Astrocyte (in vitro differentiated cells and primary cell): ENCODE measurements at regions not wholly inside any gene's neighbourhood (a gene's known extent, or its start where the extent isn't known, plus 50 kb on each side); places are given as distances from the start of the nearest gene placed in this dataset.
A peak's percentile ranks its signal among the peaks of the same experiment; 100 is the strongest.

Experiments
- DNase-seq: peaks from one replicate; pipeline ENCODE4 v3.0.0-alpha.2; 2010; ENCODE audit warnings: low read depth
- FAIRE-seq: peaks from 2 replicates; lab custom pipeline; 2011; peaks lifted over from hg19 to GRCh38; lab: Jason Lieb, UNC
- H2AFZ ChIP-seq: 2 replicates; pipeline ENCODE4 v1.6.0; 2012; ENCODE audit warnings: low read depth, low read length, inconsistent platforms
- H3K27ac ChIP-seq: 2 replicates; pipeline ENCODE4 v1.5.1; 2011; ENCODE audit warnings: low read depth, low read length, inconsistent platforms
- H3K27me3 ChIP-seq: 2 replicates; pipeline ENCODE4 v1.6.0; 2011; ENCODE audit warnings: low read length, inconsistent platforms; ENCODE audit not compliant: insufficient read depth
- H3K36me3 ChIP-seq: 2 replicates; pipeline ENCODE4 v1.5.1; 2011; ENCODE audit warnings: low read length, inconsistent platforms; ENCODE audit not compliant: insufficient read depth
- H3K4me1 ChIP-seq: 2 replicates; pipeline ENCODE4 v1.5.1; 2011; ENCODE audit warnings: low read length, inconsistent platforms; ENCODE audit not compliant: insufficient read depth
- H3K4me2 ChIP-seq: 2 replicates; pipeline ENCODE4 v1.6.0; 2012; ENCODE audit warnings: low read length, inconsistent platforms
- H3K4me3 ChIP-seq: 2 replicates; pipeline ENCODE4 v1.5.1; 2011; ENCODE audit warnings: low read depth, mild to moderate bottlenecking, low read length, inconsistent platforms; ENCODE audit not compliant: insufficient read depth
- H3K79me2 ChIP-seq: 2 replicates; pipeline ENCODE4 v1.6.0; 2012; ENCODE audit warnings: mild to moderate bottlenecking, low read length, inconsistent platforms; ENCODE audit not compliant: insufficient read depth
- H3K9ac ChIP-seq: 2 replicates; pipeline ENCODE4 v1.6.0; 2012; ENCODE audit warnings: mild to moderate bottlenecking, low read length, inconsistent platforms
- H3K9me3 ChIP-seq: 2 replicates; pipeline ENCODE4 v1.5.1; 2012; ENCODE audit warnings: low read depth, mild to moderate bottlenecking, low read length, inconsistent platforms; ENCODE audit not compliant: insufficient read depth
- H4K20me1 ChIP-seq: 2 replicates; pipeline ENCODE4 v1.6.0; 2012; ENCODE audit warnings: low read length, inconsistent platforms; ENCODE audit not compliant: insufficient read depth
- H3K27ac Mint-ChIP-seq: one replicate; pipeline ENCODE4 v1.8.0; 2021; ENCODE audit warnings: mild to moderate bottlenecking, mixed read lengths; ENCODE audit not compliant: unreplicated experiment
- H3K27me3 Mint-ChIP-seq: one replicate; pipeline ENCODE4 v1.8.0; 2021; ENCODE audit warnings: low read depth, mixed read lengths; ENCODE audit not compliant: unreplicated experiment
- H3K36me3 Mint-ChIP-seq: one replicate; pipeline ENCODE4 v1.8.0; 2021; ENCODE audit warnings: low read depth, mixed read lengths; ENCODE audit not compliant: unreplicated experiment
- H3K4me1 Mint-ChIP-seq: one replicate; pipeline ENCODE4 v1.8.0; 2021; ENCODE audit warnings: low read depth, mixed read lengths; ENCODE audit not compliant: unreplicated experiment
- H3K4me3 Mint-ChIP-seq: one replicate; pipeline ENCODE4 v1.8.0; 2021; ENCODE audit warnings: mild to moderate bottlenecking, moderate library complexity, mixed read lengths; ENCODE audit not compliant: unreplicated experiment
- H3K9me3 Mint-ChIP-seq: one replicate; pipeline ENCODE4 v1.8.0; 2021; ENCODE audit warnings: mild to moderate bottlenecking, mixed read lengths; ENCODE audit not compliant: unreplicated experiment
- CTCF ChIP-seq: IDR thresholded peaks from 2 replicates; pipeline ENCODE4 v1.5.1; 2011; ENCODE audit warnings: low read depth, mild to moderate bottlenecking, inconsistent platforms, low read length, moderate library complexity; ENCODE audit not compliant: insufficient read depth
- EZH2 ChIP-seq: IDR thresholded peaks from 2 replicates; pipeline ENCODE4 v1.6.1; 2012; ENCODE audit warnings: mild to moderate bottlenecking, low read length, inconsistent platforms; ENCODE audit not compliant: insufficient read depth

GRCh38 chr1:83509301-83509781 is 489.6 kb downstream of the TTLL7 start:
- TF ChIP-seq CTCF (no peak), EZH2 (no peak)
- Histone ChIP-seq H3K79me2 (no peaks in the 10 kb centered on the region), H3K4me2 (no peak overlapping the region), H2AFZ (no peak overlapping the region), H3K9ac (no peak overlapping the region), H3K27me3 (no peaks in the 10 kb centered on the region), H3K36me3 (no peaks in the 10 kb centered on the region), H3K9me3 (no peaks in the 10 kb centered on the region), H3K27ac (no peak overlapping the region), H3K4me1 (no peaks in the 10 kb centered on the region), H4K20me1 (no peaks in the 10 kb centered on the region), H3K4me3 (no peak overlapping the region)
- H3K27me3 Mint-ChIP-seq, result no peaks in the 10 kb centered on the region
- H3K4me1 Mint-ChIP-seq, result peaks cover 16% of the 10 kb centered on the region
- no peaks in the 10 kb centered on the region for H3K9me3 Mint-ChIP-seq
- H3K36me3 Mint-ChIP-seq, result no peaks in the 10 kb centered on the region
- DNase-seq (no peak), FAIRE-seq (no peak)
- no peak overlapping the region for H3K4me3 Mint-ChIP-seq
- no peak overlapping the region for H3K27ac Mint-ChIP-seq

GRCh38 chr1:83508485-83509151 is 490.3 kb downstream of the TTLL7 start:
- Mint-ChIP-seq H3K4me1 (peaks cover 16% of the 10 kb centered on the region), H3K36me3 (no peaks in the 10 kb centered on the region), H3K9me3 (no peaks in the 10 kb centered on the region), H3K27me3 (no peaks in the 10 kb centered on the region), H3K4me3 (no peak overlapping the region), H3K27ac (peak overlapping the region; percentile 36)
- H3K27me3 ChIP-seq, result no peaks in the 10 kb centered on the region
- no peak overlapping the region for H3K9ac ChIP-seq
- H4K20me1 ChIP-seq, result no peaks in the 10 kb centered on the region
- no peaks in the 10 kb centered on the region for H3K79me2 ChIP-seq
- no peaks in the 10 kb centered on the region for H3K9me3 ChIP-seq
- peak overlapping the region; percentile 41 for H3K4me2 ChIP-seq
- H3K4me3 ChIP-seq, result no peak overlapping the region
- DNase-seq (peak; percentile 29), FAIRE-seq (no peak)
- H3K27ac ChIP-seq, result no peak overlapping the region
- TF ChIP-seq CTCF (no peak), EZH2 (no peak)
- H2AFZ ChIP-seq, result no peak overlapping the region
- no peaks in the 10 kb centered on the region for H3K36me3 ChIP-seq
- H3K4me1 ChIP-seq, result no peaks in the 10 kb centered on the region

- Histone ChIP-seq H3K9me3 (no peaks in the 10 kb centered on the region), H3K4me2 (no peak overlapping the region), H2AFZ (no peak overlapping the region), H3K79me2 (no peaks in the 10 kb centered on the region), H3K4me3 (no peak overlapping the region), H4K20me1 (no peaks in the 10 kb centered on the region), H3K4me1 (no peaks in the 10 kb centered on the region), H3K9ac (no peak overlapping the region), H3K27me3 (no peaks in the 10 kb centered on the region), H3K27ac (no peak overlapping the region), H3K36me3 (no peaks in the 10 kb centered on the region)
- DNase-seq (no peak), FAIRE-seq (no peak)
- no peaks in the 10 kb centered on the region for H3K27me3 Mint-ChIP-seq
- peak overlapping the region; percentile 12 for H3K4me3 Mint-ChIP-seq
- no peaks in the 10 kb centered on the region for H3K36me3 Mint-ChIP-seq
- peaks cover 16% of the 10 kb centered on the region for H3K4me1 Mint-ChIP-seq
- H3K27ac Mint-ChIP-seq, result no peak overlapping the region
- H3K9me3 Mint-ChIP-seq, result no peaks in the 10 kb centered on the region
- TF ChIP-seq EZH2 (no peak), CTCF (no peak)
Observed at GRCh38 chr1:83505148-83505547, 493.8 kb downstream of the TTLL7 start.
